Uterus (tissue), 2 donors: ENCODE measurements at regions not wholly inside any gene's neighbourhood (a gene's known extent, or its start where the extent isn't known, plus 50 kb on each side); places are given as distances from the start of the nearest gene placed in this dataset.

ENCODE experiments used
- CTCF ChIP-seq, 4 experiments: fragments of 200-600 bp in 2 of 4; fragments of 450-650 bp in 2 of 4; sonication (generic) in 2 of 4; IDR thresholded peaks; one replicate each; pipeline ENCODE4 v1.5.1; 2016 to 2019; ENCODE audit warnings: antibody characterized with exemption in 4 of 4, mild to moderate bottlenecking in 2 of 4, moderate library complexity in 1 of 4
- POLR2A ChIP-seq, 2 donors: fragments of 450-650 bp; IDR thresholded peaks; one replicate each; pipeline ENCODE4 v1.6.1; 2016; ENCODE audit warnings: antibody characterized with exemption in 2 of 2, mild to moderate bottlenecking in 1 of 2, moderate library complexity in 1 of 2

- no peak for TF ChIP-seq POLR2A (IDR thresholded peaks at IDR 0.05)
- no peak for TF ChIP-seq CTCF (IDR thresholded peaks at IDR 0.05)
Measured at GRCh38 chr1:166544036-166544435, 295.2 kb upstream of the POGK start.
